NCI-H1436 (cell line): ENCODE measurements at regions not wholly inside any gene's neighbourhood (a gene's known extent, or its start where the extent isn't known, plus 50 kb on each side); places are given as distances from the start of the nearest gene placed in this dataset.

Experiments
- DNase-seq: peaks from one replicate; lab custom pipeline; 2025; lab: John Stamatoyannopoulos, UW

- no peak for DNase-seq
Measured at GRCh38 chr20:16220826-16221225, 352.4 kb downstream of the KIF16B start.

- no peak for DNase-seq
Measured at GRCh38 chr20:16219182-16219581, 354.1 kb downstream of the KIF16B start.

- DNase-seq = no peak
Measured at GRCh38 chr20:16216914-16217230, 356.4 kb downstream of the KIF16B start.

- no peak for DNase-seq
Measured at GRCh38 chr20:16216227-16216913, 356.9 kb downstream of the KIF16B start.

- no peak for DNase-seq
Measured at GRCh38 chr20:16215041-16215440, 358.2 kb downstream of the KIF16B start.

GRCh38 chr20:16212790-16213189 lies 360.5 kb downstream of the KIF16B start:
- DNase-seq = no peak

GRCh38 chr20:16209951-16210361 lies 363.3 kb downstream of the KIF16B start:
- DNase-seq = no peak

- no peak for DNase-seq
Measured at GRCh38 chr20:16209357-16209756, 363.9 kb downstream of the KIF16B start.

- DNase-seq = no peak
Measured at GRCh38 chr20:16208443-16208842, 364.8 kb downstream of the KIF16B start.

GRCh38 chr20:16206817-16207216 lies 366.4 kb downstream of the KIF16B start:
- no peak for DNase-seq

GRCh38 chr20:16205507-16205906 lies 367.7 kb downstream of the KIF16B start:
- DNase-seq = no peak

GRCh38 chr20:16203096-16203495 lies 370.2 kb downstream of the KIF16B start:
- no peak for DNase-seq

GRCh38 chr20:16201191-16201590 lies 372.1 kb downstream of the KIF16B start:
- DNase-seq = no peak

- no peak for DNase-seq
Measured at GRCh38 chr20:16197696-16198095, 375.6 kb downstream of the KIF16B start.

GRCh38 chr20:16195671-16196070 lies 377.6 kb downstream of the KIF16B start:
- DNase-seq = no peak

- no peak for DNase-seq
Measured at GRCh38 chr20:16194617-16195360, 378.5 kb downstream of the KIF16B start.

GRCh38 chr20:16191496-16191895 lies 381.8 kb downstream of the KIF16B start:
- DNase-seq = no peak

GRCh38 chr20:16189371-16189770 lies 383.9 kb downstream of the KIF16B start:
- no peak for DNase-seq

GRCh38 chr20:16187956-16188616 lies 385.2 kb downstream of the KIF16B start:
- no peak for DNase-seq

- DNase-seq = no peak
Measured at GRCh38 chr20:16179919-16180318, 393.3 kb downstream of the KIF16B start.

- DNase-seq = no peak
Measured at GRCh38 chr20:16179371-16179770, 393.9 kb downstream of the KIF16B start.

- DNase-seq = no peak
Measured at GRCh38 chr20:16178546-16179135, 394.6 kb downstream of the KIF16B start.
